ENCODE measurements at regions not wholly inside any gene's neighbourhood (a gene's known extent, or its start where the extent isn't known, plus 50 kb on each side); places are given as distances from the start of the nearest gene placed in this dataset.

DNA sequence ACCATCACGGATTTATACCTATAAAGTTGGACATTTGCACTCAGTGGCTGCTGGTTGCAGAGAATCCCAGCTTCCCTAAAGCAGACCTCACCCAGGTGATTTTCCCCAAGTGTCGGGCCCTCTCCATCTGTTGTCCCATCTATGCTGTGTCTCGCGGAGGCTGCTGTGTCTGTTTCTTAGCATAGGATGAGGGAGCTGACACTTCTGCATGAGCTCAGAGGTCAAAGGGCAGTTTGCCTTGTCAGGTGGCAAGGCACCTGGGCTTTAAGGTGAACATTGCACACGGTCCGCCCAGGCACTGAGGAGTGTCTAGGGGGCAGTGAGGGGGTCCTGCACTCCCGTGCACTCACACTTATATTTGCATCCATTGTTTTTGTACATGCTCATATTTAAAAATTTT lies 151.6 kb downstream of the ZIC5 start:
- no peak for DNase-seq

DNA sequence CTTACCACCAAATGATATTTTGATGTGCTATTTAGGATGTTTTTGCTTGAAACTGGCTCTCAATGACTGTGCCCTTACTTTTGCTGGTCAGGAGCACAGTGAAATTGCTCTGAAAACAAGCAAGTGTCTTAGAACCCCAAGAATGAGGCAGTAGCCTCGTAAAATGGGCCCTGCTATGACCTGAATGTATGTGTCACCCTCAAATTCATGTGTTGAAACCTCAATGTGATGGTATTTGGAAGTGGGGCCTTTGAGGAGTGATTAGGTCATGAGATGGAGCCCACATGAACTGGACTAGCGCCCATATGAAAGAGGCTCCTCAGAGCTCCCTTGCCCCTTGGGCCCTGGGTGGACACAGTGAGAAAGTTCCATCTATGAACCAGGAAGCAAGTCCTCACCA lies 155.2 kb downstream of the ZIC5 start:
- no peak for DNase-seq

DNA sequence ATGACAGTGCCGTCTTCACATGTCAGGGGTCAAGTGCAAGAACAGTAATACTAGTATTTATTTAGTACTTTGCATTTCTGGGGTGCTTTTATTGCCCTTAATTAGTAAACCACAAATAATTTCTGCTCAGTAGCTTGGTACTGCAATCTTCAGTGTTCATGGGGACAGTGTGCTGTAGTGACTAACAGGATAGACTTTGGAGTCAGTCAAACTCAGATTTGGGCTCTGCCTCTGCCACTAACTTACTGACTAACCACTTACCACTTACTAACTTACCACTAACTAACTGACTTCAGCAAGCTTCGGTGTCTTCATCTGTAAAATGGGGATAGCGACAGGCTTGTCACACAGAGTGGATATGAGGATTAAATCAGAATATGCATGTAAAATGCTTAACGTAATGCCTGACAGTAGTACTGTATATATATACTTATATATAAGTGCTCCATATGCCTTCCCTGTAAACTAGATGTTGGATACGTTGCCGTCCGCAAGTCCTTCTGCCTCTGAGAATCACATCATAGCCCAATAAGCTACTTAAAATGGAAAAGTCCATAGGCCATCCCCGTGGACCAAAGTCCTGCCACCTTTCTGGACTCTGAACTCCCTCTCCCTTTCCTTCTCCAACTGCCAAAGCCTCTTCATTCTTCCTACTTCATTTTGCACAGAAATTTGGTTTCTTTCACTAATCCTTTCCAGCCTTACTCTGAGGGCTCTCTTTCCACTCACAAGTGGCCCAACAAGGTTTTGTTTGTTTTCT lies 158.1 kb downstream of the ZIC5 start:
- no peak for DNase-seq

DNA sequence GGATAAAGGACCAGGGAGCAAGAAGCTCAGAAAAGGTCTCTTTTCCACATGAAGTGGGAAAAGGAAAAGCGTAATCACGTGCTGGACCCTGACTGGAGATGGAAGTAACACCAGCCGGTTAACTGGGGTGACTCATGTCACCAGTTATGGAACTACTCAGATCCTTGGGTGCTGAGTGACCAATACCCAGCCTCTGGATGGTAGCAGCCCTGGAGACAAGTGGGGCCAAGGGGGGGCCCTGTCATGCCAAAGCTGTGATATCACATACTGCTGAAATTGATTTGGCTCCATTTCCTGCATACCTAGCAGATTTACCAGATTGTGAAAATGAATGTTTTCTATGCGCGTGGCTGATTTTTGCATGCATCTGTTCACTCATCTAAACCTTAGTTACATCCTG lies 158.9 kb downstream of the ZIC5 start:
- no peak for DNase-seq

GRCh38 chr13:99811067-99811700 lies 160.4 kb downstream of the ZIC5 start:
- DNase-seq: no peak

DNA sequence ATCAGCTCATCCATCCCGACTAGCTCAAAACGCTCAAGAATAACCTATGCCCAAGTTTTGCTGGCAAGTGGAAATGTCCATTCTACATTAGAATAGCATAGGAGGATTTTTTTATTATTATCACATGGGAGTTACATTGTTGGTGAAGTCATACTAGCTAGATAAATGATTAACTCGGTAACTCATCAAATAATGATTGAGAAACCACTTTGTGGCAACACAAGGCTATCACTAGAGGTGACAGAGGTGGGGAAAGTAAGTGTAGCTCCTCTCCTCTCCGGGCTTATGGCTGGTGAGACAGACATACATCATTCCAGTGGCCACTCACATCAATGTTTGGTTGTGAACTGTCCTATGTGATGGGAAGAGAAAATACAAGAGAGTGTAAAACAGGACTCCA lies 161.6 kb downstream of the ZIC5 start:
- no peak for DNase-seq

- no peak for DNase-seq
Measured at GRCh38 chr13:99809496-99809895, 162.1 kb downstream of the ZIC5 start.

DNA sequence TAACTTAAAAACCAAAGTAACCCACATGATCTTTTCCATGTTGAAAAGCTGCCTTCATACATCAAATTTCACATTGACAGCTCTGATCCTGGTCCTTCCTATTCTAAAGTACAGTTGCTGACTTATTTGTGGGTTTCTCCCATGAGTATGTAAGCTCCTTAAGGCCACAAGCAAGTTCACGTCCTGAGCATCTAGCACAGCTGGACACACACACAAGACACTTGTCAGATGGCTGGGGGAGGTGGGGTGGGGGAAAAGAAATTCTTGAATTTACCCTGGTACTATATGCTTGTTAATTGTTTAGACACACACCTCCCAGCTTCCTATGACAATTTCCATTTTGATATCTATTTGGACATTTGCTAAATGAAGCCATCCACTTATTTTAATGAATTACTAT lies 162.8 kb downstream of the ZIC5 start:
- no peak for DNase-seq

GRCh38 chr13:99806671-99807070 lies 164.9 kb downstream of the ZIC5 start:
- DNase-seq: no peak

DNA sequence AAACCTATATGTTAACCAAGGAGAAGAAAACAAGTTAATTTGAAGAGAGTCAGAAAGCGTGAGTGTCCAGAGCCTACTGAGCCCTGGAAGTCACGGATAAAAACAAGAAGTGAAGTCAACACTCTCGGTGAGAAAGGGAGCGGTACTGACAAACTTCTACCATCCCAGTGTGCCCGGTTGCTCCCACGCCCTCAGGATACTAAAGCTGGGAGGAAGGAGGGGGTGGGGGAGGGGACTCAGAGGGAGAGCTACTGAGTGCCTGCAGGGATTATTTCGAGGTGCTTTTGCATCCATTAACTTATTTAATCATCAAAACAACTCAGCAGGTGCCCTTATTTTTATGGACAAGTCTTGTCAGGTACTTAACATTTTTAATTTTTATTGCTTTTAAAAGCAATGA lies 166.2 kb downstream of the ZIC5 start:
- no peak for DNase-seq

DNA sequence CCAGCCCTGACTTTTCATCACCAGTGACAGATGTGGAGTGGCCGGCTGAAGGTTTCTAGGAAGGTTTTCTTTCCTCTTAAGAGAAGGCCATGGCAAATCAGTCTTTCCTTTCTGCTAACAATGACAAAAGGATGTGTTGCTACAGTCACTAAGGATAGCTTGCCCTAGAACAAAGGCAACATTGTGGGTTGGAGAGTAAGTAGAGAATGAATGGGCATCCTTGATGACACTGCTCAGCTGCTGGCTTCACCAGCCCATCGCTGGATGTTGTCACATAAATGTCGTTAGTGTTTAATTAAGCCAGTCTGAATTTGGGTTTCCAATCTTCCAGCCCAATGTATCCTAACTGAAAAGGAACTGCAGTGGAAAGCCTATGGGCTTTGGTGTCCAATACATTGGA lies 168.4 kb downstream of the ZIC5 start:
- no peak for DNase-seq

DNA sequence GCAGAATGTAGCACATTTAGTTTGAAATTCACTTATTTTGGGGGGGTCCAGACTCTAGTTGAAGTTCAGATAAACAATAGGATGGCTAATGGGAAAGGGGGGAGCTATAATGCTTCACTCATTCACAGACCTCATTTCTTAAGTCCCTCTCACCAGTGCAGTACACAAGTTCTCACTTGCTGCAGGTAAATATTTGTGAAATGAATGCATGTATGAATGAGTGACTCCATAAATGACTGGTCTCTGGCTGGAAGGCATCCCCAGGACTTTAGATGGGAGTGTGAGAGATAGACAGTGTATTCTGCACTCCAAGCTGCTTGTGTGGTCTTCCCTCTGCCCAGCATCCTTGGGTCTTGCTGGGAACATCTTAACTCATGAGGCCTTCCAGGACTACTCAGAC lies 169.2 kb downstream of the ZIC5 start:
- DNase-seq: no peak

GRCh38 chr13:99800951-99801350 lies 170.6 kb downstream of the ZIC5 start:
- DNase-seq: no peak

DNA sequence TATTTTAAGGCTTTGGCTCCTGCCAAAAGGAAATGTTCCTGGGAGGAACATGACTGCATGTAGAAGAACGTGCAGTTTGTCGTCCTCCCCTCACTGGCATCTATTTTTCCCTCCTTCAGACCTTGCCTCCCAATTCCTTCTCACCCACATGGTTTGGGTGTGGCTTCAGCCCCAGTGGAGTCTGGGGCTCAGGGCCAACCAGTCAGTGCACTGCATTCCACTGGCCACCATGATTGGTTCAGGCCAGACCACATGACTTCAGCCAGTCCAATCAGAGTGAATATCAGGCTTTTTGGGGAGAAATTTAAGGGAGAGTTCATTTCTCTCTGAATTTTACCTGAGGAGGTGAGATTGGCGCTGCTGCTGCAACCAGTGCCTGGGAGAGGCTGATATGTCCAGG lies 171.6 kb downstream of the ZIC5 start:
- no peak for DNase-seq

GRCh38 chr13:99798756-99799155 lies 172.8 kb downstream of the ZIC5 start:
- DNase-seq: no peak

GRCh38 chr13:99797691-99798090 lies 173.9 kb downstream of the ZIC5 start:
- DNase-seq: no peak

DNA sequence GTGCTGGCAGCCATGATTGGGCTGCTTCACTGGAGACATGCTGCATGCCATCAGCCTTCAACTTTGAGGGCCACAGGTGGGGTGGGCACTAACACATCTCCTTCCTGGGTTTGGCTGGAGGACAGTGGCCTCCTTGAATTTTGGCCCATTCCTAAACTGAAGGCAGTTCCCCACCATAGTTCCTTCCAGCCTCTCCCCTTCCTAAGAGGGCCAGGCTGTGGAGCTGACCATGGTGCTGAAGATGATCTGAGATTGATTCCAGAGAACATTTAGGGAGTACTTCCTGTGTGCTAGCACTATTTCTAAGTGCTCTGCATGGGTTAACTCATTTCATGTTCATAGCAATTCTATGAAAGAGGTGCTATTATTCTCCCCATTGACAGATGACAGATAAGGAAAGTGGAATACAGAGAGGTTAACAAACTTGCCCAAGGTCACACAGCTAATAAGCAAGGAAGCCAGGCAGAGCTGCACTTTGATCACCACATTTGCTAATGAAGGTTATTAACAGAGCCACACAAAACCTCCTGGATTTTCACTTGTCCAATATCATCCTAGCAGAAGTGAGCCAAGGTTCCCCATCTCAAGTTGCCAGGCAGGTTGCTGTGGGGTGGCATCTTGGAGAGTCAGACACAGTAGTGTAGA lies 175.3 kb downstream of the ZIC5 start:
- DNase-seq: no peak

DNA sequence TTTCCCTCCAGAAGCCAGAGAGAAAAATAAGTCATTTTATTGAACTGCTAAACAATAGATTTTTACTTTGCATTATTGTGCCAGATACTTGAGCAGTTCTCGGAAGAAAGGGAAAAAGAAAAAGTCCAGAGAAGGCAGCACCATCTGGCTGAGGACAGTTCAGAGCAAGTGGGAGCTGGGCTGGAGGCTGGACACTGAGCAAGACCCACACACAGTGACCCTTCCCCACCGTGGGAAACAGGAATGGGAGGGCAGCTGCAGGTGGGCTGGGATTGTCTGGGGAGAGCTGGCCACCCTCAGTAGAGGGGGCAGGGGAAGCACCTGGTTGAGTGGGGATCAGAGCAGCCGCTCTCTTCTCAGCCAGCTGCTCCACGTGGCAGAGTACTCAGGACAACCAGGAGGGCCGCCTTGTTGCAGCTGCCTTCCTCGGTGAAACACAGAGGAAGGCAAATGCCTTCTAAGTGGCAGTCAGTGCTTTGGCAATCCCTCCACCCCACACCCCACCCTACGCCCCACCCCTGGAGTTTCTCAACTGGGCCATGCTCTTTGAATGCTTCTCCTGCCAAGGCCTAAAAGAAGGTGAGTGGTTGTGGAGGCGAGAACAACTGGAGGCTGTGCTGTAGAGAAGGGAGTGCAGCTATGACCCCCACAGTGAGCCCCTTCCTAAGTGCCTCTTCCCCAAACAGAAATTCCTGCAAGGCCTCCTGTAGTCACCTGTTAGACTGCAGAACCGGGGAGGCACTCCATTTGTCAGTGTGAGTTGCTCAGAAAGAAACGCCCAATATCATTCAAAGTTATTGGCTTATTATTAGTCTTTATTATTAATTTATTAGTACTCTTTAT lies 179.3 kb downstream of the ZIC5 start:
- DNase-seq: no peak

DNA sequence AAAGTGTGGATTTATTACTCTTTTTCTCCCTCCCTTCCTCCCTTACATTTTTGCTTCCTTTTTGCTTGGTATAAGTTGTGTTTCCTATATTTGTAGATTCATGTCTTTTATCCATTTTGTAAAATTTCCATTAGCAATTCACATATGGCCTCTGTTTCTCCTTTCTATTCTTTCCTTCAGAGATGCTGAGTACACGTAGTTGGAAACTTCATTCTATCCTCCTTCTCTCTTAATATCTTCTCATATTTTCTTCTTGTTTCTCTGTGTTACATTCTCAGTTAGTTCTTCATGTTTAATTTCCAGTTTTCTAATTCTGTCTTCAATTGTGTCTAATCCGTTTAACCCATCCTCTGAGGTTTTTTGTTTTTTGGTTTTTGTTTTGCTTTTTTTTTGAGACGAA lies 188.9 kb downstream of the ZIC5 start:
- no peak for DNase-seq

DNA sequence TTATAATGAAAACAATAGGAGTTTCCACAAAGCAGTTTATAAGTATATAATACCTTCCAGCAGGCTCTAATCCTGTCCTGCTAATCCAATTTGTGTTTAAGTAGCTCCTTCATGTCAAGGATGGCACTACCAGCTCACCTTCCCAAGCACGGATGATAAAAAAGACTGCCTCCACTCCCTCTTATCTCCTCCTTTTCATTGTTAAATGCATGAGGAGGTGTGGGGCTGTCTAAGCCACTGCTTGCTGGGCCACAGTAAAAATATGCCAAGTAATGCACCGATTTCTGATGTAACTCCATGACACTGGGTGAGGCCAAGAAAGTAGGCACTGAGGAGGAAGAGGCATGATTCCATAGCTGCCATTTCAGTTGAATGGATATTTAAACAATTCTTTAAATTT lies 193.1 kb downstream of the ZIC5 start:
- DNase-seq: no peak

DNA sequence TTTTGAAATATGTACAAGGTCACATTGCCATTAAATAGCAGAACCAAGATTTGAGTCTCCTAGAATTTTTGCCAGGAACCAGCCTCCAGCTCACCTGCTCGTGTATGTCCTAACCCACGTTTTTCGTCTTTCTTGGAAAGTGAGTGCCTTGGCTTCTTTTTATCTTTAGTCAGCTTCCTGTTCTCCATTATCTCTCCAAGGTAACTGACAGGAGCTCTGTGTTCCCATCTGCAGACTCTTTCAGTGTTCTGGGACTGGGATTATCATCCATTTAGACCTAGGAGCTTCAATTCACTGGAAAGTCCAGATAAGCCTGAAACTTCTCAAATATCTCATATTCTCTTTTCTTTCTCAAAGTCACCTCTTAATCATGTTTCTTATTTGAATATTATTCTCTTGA lies 193.7 kb downstream of the ZIC5 start:
- DNase-seq: no peak

DNA sequence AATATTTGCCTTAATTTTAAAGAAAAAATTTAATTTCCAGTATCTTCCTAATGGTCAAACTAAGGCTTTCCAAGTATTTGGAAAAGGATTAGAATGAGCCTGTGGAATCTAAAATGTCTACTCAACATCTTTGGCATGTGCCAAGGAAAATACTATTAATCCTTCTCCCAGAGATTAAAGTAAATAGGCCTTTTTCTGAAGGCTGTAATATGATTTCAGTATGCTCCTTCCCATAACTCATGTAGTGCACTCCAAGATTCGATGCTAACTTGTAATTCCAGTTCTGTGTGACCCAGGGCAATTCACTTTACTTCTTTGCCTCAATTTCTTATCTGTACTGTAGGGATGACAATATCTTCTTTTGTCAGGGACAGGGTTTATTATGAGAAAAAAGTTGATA lies 196.9 kb downstream of the ZIC5 start:
- DNase-seq: no peak

GRCh38 chr13:99768986-99769385 lies 202.6 kb downstream of the ZIC5 start:
- no peak for DNase-seq

GRCh38 chr13:99766641-99767045 lies 204.9 kb downstream of the ZIC5 start:
- DNase-seq: no peak
